GM21447 (cell line): ENCODE measurements at regions not wholly inside any gene's neighbourhood (a gene's known extent, or its start where the extent isn't known, plus 50 kb on each side); places are given as distances from the start of the nearest gene placed in this dataset.

Experiments
- ATAC-seq: cut with Tn5 transposase; IDR thresholded peaks from one replicate; pipeline ENCODE4 v1.9.1; 2021; ENCODE audit not compliant: unreplicated experiment

- ATAC-seq: no peak
Observed at GRCh38 chr7:136076954-136077353, 99.8 kb upstream of the MTPN start.

- ATAC-seq: no peak
Observed at GRCh38 chr7:136074843-136075242, 97.7 kb upstream of the MTPN start.

GRCh38 chr7:136072447-136072846 lies 95.3 kb upstream of the MTPN start:
- no peak for ATAC-seq

- ATAC-seq: no peak
Observed at GRCh38 chr7:136070736-136071505, 93.8 kb upstream of the MTPN start.

- ATAC-seq: no peak
Observed at GRCh38 chr7:136069840-136070529, 92.8 kb upstream of the MTPN start.

- no peak for ATAC-seq
Observed at GRCh38 chr7:136067277-136067676, 90.1 kb upstream of the MTPN start.

GRCh38 chr7:136066304-136067143 lies 89.4 kb upstream of the MTPN start:
- ATAC-seq: no peak

- no peak for ATAC-seq
Observed at GRCh38 chr7:136064627-136065237, 87.6 kb upstream of the MTPN start.

- no peak for ATAC-seq
Observed at GRCh38 chr7:136064081-136064480, 86.9 kb upstream of the MTPN start.

GRCh38 chr7:136063326-136063666 lies 86.1 kb upstream of the MTPN start:
- ATAC-seq: no peak

GRCh38 chr7:136062625-136063325 lies 85.6 kb upstream of the MTPN start:
- no peak for ATAC-seq

GRCh38 chr7:136061433-136061832 lies 84.3 kb upstream of the MTPN start:
- no peak for ATAC-seq

GRCh38 chr7:136058546-136058945 lies 81.4 kb upstream of the MTPN start:
- no peak for ATAC-seq

GRCh38 chr7:136057509-136057908 lies 80.3 kb upstream of the MTPN start:
- ATAC-seq: no peak

GRCh38 chr7:136056651-136057231 lies 79.6 kb upstream of the MTPN start:
- no peak for ATAC-seq

GRCh38 chr7:136055266-136055665 lies 78.1 kb upstream of the MTPN start:
- no peak for ATAC-seq

- ATAC-seq: no peak
Observed at GRCh38 chr7:136053689-136054485, 76.7 kb upstream of the MTPN start.

- no peak for ATAC-seq
Observed at GRCh38 chr7:136051203-136051928, 74.2 kb upstream of the MTPN start.

GRCh38 chr7:136050462-136050847 lies 73.3 kb upstream of the MTPN start:
- no peak for ATAC-seq
